HepG2 (cell line): ENCODE measurements at regions not wholly inside any gene's neighbourhood (a gene's known extent, or its start where the extent isn't known, plus 50 kb on each side); places are given as distances from the start of the nearest gene placed in this dataset.
A peak's percentile ranks its signal among the peaks of the same experiment; 100 is the strongest.

Experiments used
- ATAC-seq: fragments of 200-7000 bp; cut with Tn5 transposase; 3 replicates; pipeline ENCODE4 v1.9.1; 2020; ENCODE audit warnings: mild to moderate bottlenecking, moderate library complexity
- BruUV-seq: library from RNA; stranded (reverse); fragments of 400-500 nt; replicated peaks from 2 replicates; lab custom pipeline; 2021; lab: Mats Ljungman, UMichigan
- CTCF ChIA-PET: fragments of 300-600 bp; formaldehyde crosslinking; extraction: SDS; loops from one replicate; lab custom pipeline; 2021; ENCODE audit warnings: low total read pairs, inconsistent platforms, low intra/inter-chr PET ratio; lab: Yijun Ruan, JAX
- POLR2A ChIA-PET: fragments of 350-600 bp; sonication (Branson Sonifier 250); formaldehyde crosslinking; loops from one replicate; lab custom pipeline; 2020; ENCODE audit warnings: antibody characterized with exemption, inconsistent platforms; lab: Yijun Ruan, JAX
- DNase-seq: peaks from one replicate; pipeline ENCODE4 v3.0.0-alpha.2; 2015; ENCODE audit warnings: low spot score
- FAIRE-seq: peaks from 3 replicates; lab custom pipeline; 2011; peaks lifted over from hg19 to GRCh38; lab: Jason Lieb, UNC
- H2AFZ ChIP-seq: one replicate; pipeline ENCODE4 v1.6.1; 2011; ENCODE audit warnings: low read length, inconsistent platforms
- H3K27ac ChIP-seq: fragments of 300-600 bp; 3 replicates; pipeline ENCODE4 v1.8.0; 2011; ENCODE audit warnings: mixed run types, mild to moderate bottlenecking, mixed read lengths, low read length, inconsistent platforms; ENCODE audit not compliant: insufficient read depth; ENCODE audit errors: extremely low read length
- H3K27me3 ChIP-seq, 2 experiments: fragments of 200-600 bp in 1 of 2; 2 replicates in 1 of 2; 3 replicates in 1 of 2; pipeline versions ENCODE4 v1.6.0 to v1.8.0; 2011; ENCODE audit warnings: low read length in 2 of 2, mild to moderate bottlenecking in 2 of 2, moderate library complexity in 2 of 2, inconsistent platforms in 1 of 2; ENCODE audit not compliant: insufficient read depth in 2 of 2, control insufficient read depth in 1 of 2
- H3K36me3 ChIP-seq, 2 experiments: fragments of 200-600 bp in 1 of 2; replicated peaks in 1 of 2; 2 replicates in 1 of 2; 3 replicates in 1 of 2; pipeline versions ENCODE4 v1.5.1 to v1.8.0; 2011; ENCODE audit warnings: low read length in 2 of 2, inconsistent platforms in 1 of 2; ENCODE audit not compliant: insufficient read depth in 2 of 2, control insufficient read depth in 1 of 2
- H3K4me1 ChIP-seq: 2 replicates; pipeline ENCODE4 v1.5.1; 2012; ENCODE audit warnings: low read length, inconsistent platforms; ENCODE audit not compliant: insufficient read depth
- H3K4me2 ChIP-seq: 2 replicates; pipeline ENCODE4 v1.6.0; 2011; ENCODE audit warnings: low read depth, low read length, inconsistent platforms
- H3K4me3 ChIP-seq, 3 experiments: fragments of 200-600 bp in 1 of 3; sonication (generic), shearing (Covaris generic) in 1 of 3; replicated peaks in 1 of 3; 2 replicates each; pipeline ENCODE4 v1.5.1; 2011 to 2016; ENCODE audit warnings: low read length in 3 of 3, inconsistent platforms in 2 of 3, low read depth in 2 of 3, mild to moderate bottlenecking in 2 of 3, control low read depth in 1 of 3, mixed read lengths in 1 of 3; ENCODE audit not compliant: insufficient read depth in 1 of 3
- H3K79me2 ChIP-seq: one replicate; pipeline ENCODE4 v1.6.1; 2011; ENCODE audit warnings: low read length, inconsistent platforms; ENCODE audit not compliant: insufficient read depth
- H3K9ac ChIP-seq: 2 replicates; pipeline ENCODE4 v1.6.0; 2011; ENCODE audit warnings: mild to moderate bottlenecking, low read depth, low read length, inconsistent platforms; ENCODE audit not compliant: insufficient read depth
- H3K9me3 ChIP-seq: 2 replicates; pipeline ENCODE4 v1.5.1; 2012; ENCODE audit warnings: mild to moderate bottlenecking, low read length
- H4K20me1 ChIP-seq: 2 replicates; pipeline ENCODE4 v1.6.0; 2011; ENCODE audit warnings: inconsistent platforms, mild to moderate bottlenecking, low read length, moderate library complexity; ENCODE audit not compliant: insufficient read depth
- BCL6 ChIP-seq: IDR thresholded peaks from 2 replicates; pipeline ENCODE4 v1.6.1; 2016; ENCODE audit warnings: missing genetic modification reagents, missing compliant biosample characterization
- ETV6 ChIP-seq: sonication (generic); formaldehyde crosslinking; conservative IDR thresholded peaks from 2 replicates; pipeline ENCODE4 v1.4.0; 2020; ENCODE audit warnings: missing genetic modification reagents
- KDM1A ChIP-seq: IDR thresholded peaks from 2 replicates; pipeline ENCODE4 v1.6.1; 2016; ENCODE audit warnings: missing compliant biosample characterization
- MAFF ChIP-seq: IDR thresholded peaks from 2 replicates; pipeline ENCODE4 v1.6.1; 2011; ENCODE audit warnings: low read depth, low read length, improper control_type of control experiment
- MAFK ChIP-seq, 2 experiments: IDR thresholded peaks in 1 of 2; conservative IDR thresholded peaks in 1 of 2; 2 replicates each; pipeline ENCODE4 v1.6.1; 2011; ENCODE audit warnings: improper control_type of control experiment in 2 of 2, low read length in 2 of 2
- SALL2 ChIP-seq: sonication (generic); formaldehyde crosslinking; IDR thresholded peaks from 2 replicates; pipeline ENCODE4 v1.8.1; 2023; ENCODE audit warnings: mild to moderate bottlenecking, missing genetic modification reagents, inconsistent platforms
- ZFX ChIP-seq: sonication (generic); formaldehyde crosslinking; IDR thresholded peaks from 2 replicates; pipeline ENCODE4 v1.4.0; 2020; ENCODE audit warnings: mild to moderate bottlenecking, low read depth, missing genetic modification reagents, moderate library complexity
- ZNF446 ChIP-seq: sonication (generic); formaldehyde crosslinking; IDR thresholded peaks from 2 replicates; pipeline ENCODE4 v1.5.0; 2020; ENCODE audit warnings: mild to moderate bottlenecking, missing genetic modification reagents
- ZNF777 ChIP-seq: sonication (generic); formaldehyde crosslinking; IDR thresholded peaks from 2 replicates; pipeline ENCODE4 v1.4.0; 2020; ENCODE audit warnings: missing genetic modification reagents
- ZNF891 ChIP-seq: sonication (generic); formaldehyde crosslinking; IDR thresholded peaks from 2 replicates; pipeline ENCODE4 v1.5.0; 2020; ENCODE audit warnings: mild to moderate bottlenecking, missing genetic modification reagents
- WGBS: methylation state at CpG from one replicate; pipeline ENCODE4 v1.1.6; 2017; ENCODE audit warnings: low lambda C conversion rate; 5-methylcytosine and 5-hydroxymethylcytosine counted together
- in situ Hi-C: cut with HindIII; loops from 2 replicates; pipeline ENCODE4 v1.10.0; 2017; ENCODE audit warnings: low pct_unique_long_range_greater_than_20kb; ENCODE audit not compliant: extremely low pct_ligation_motif_present
- intact Hi-C: fragments of 100-400 bp; cut with micrococcal nuclease; formaldehyde crosslinking; loops from one replicate; pipeline ENCODE4 v1.10.0; 2022; ENCODE audit not compliant: unreplicated experiment
- TF ChIP-seq, protein P1 (sequence below): sonication (generic); formaldehyde crosslinking; IDR thresholded peaks from 2 replicates; pipeline ENCODE4 v1.4.0; 2020; ENCODE audit warnings: missing genetic modification reagents, borderline replicate concordance

DNA sequence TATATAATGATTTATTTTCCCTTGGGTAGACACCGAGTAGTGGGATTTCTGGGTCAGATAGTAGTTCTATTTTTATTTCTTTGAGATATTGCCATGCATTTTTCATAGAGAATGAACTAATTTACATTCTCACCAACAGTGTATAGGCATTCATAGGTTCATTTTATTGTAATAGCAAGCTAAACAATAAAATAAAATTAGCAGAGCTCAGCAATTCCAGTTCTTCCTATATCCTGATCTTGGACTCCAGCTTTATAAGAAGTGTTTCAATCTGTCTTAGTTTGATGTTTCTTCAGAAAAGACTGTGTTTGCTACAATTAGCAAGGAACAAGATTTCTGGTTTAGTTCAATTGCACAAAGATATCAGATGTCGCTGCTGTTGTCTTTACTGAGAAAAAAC is 1024.4 kb upstream of the LRRTM1 start:
- Histone ChIP-seq H3K79me2 (no peaks in the 10 kb centered on the region), H3K4me3 (no peak overlapping the region), H3K36me3 (no peaks in the 10 kb centered on the region), H3K4me1 (no peaks in the 10 kb centered on the region), H3K4me2 (no peak overlapping the region), H3K9ac (no peak overlapping the region), H4K20me1 (no peaks in the 10 kb centered on the region), H3K9me3 (peaks cover 49% of the 10 kb centered on the region), H3K27me3 (no peaks in the 10 kb centered on the region), H2AFZ (no peak overlapping the region), H3K27ac (no peak overlapping the region)
- CTCF ChIA-PET, result no interaction called here
- ATAC-seq (no peak), FAIRE-seq (no peak), DNase-seq (no peak)
- in situ Hi-C loops, result no loop called here
- WGBS, result 0% methylated on average over 2 of the region's 2 CpGs
- POLR2A ChIA-PET, result no interaction called here
- intact Hi-C loops, result no loop called here
- TF ChIP-seq KDM1A (CRISPR knock-in tag) (no peak), ZNF446 (CRISPR knock-in tag) (no peak), ZFX (CRISPR knock-in tag) (no peak), ZNF891 (CRISPR knock-in tag) (no peak), MAFF (peak; percentile 71), ETV6 (CRISPR knock-in tag) (no peak), SALL2 (no peak), MAFK (conservative IDR thresholded peaks at IDR 0.05 in 1 of 2, IDR thresholded peaks at IDR 0.05 in 1 of 2; ENCODE audit: low read length in 2 of 2) (peak in 1 of 2 experiments; percentile 81; a peak in 3 of 4 replicates), BCL6 (no peak), ZNF777 (CRISPR knock-in tag) (no peak)
- TF ChIP-seq, protein P1, sequence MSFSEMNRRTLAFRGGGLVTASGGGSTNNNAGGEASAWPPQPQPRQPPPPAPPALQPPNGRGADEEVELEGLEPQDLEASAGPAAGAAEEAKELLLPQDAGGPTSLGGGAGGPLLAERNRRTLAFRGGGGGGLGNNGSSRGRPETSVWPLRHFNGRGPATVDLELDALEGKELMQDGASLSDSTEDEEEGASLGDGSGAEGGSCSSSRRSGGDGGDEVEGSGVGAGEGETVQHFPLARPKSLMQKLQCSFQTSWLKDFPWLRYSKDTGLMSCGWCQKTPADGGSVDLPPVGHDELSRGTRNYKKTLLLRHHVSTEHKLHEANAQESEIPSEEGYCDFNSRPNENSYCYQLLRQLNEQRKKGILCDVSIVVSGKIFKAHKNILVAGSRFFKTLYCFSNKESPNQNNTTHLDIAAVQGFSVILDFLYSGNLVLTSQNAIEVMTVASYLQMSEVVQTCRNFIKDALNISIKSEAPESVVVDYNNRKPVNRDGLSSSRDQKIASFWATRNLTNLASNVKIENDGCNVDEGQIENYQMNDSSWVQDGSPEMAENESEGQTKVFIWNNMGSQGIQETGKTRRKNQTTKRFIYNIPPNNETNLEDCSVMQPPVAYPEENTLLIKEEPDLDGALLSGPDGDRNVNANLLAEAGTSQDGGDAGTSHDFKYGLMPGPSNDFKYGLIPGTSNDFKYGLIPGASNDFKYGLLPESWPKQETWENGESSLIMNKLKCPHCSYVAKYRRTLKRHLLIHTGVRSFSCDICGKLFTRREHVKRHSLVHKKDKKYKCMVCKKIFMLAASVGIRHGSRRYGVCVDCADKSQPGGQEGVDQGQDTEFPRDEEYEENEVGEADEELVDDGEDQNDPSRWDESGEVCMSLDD (CRISPR knock-in tag), result no peak
- no TSS peak for BruUV-seq
